SK-N-SH treated with all-trans-retinoic acid at 6 μM for 48 hours (cell line): ENCODE measurements at regions not wholly inside any gene's neighbourhood (a gene's known extent, or its start where the extent isn't known, plus 50 kb on each side); places are given as distances from the start of the nearest gene placed in this dataset.

Experiments
- ATAC-seq: fragments of 200-7000 bp; cut with Tn5 transposase; 3 replicates; pipeline ENCODE4 v1.9.1; 2020; ENCODE audit warnings: mild to moderate bottlenecking, moderate library complexity
- ARNTL ChIP-seq: fragments of 450-650 bp; formaldehyde crosslinking; IDR thresholded peaks from 2 replicates; pipeline ENCODE4 v1.5.0; 2020; ENCODE audit warnings: low read depth, mild to moderate bottlenecking, moderate library complexity, borderline replicate concordance
- BACH2 ChIP-seq: fragments of 250-450 bp; sonication (Bioruptor Pico); IDR thresholded peaks from 2 replicates; pipeline ENCODE4 v1.9.0; 2021; ENCODE audit warnings: mild to moderate bottlenecking, borderline replicate concordance
- GLIS3 ChIP-seq: fragments of 250-450 bp; sonication (Bioruptor Pico); IDR thresholded peaks from 2 replicates; pipeline ENCODE4 v1.5.0; 2020; ENCODE audit warnings: mild to moderate bottlenecking, moderate library complexity
- ISL1 ChIP-seq: fragments of 250-450 bp; sonication (Bioruptor Pico); IDR thresholded peaks from 2 replicates; pipeline ENCODE4 v2.1.2; 2022; ENCODE audit warnings: mild to moderate bottlenecking, moderate library complexity
- OSR1 ChIP-seq: fragments of 250-450 bp; sonication (Bioruptor Pico); IDR thresholded peaks from 2 replicates; pipeline ENCODE4 v1.8.0; 2022; ENCODE audit warnings: moderate library complexity, mild to moderate bottlenecking, inconsistent platforms
- SNAI2 ChIP-seq: fragments of 250-450 bp; sonication (Bioruptor Pico); IDR thresholded peaks from 2 replicates; pipeline ENCODE4 v1.5.0; 2020; ENCODE audit warnings: mild to moderate bottlenecking, moderate library complexity
- TCF4 ChIP-seq: fragments of 250-450 bp; sonication (Bioruptor Pico); IDR thresholded peaks from 2 replicates; pipeline ENCODE4 v1.8.0; 2021; ENCODE audit warnings: mild to moderate bottlenecking, moderate library complexity, borderline replicate concordance
- TOX ChIP-seq: fragments of 250-450 bp; sonication (Bioruptor Pico); IDR thresholded peaks from 2 replicates; pipeline ENCODE4 v1.8.0; 2021; ENCODE audit warnings: mild to moderate bottlenecking, moderate library complexity, borderline replicate concordance
- ZC3H10 ChIP-seq: fragments of 250-450 bp; sonication (Bioruptor Pico); IDR thresholded peaks from 2 replicates; pipeline ENCODE4 v1.5.1; 2021; ENCODE audit warnings: mild to moderate bottlenecking, moderate library complexity
- ZFP3 ChIP-seq: fragments of 250-450 bp; sonication (Bioruptor Pico); IDR thresholded peaks from 2 replicates; pipeline ENCODE4 v1.5.0; 2020; ENCODE audit warnings: mild to moderate bottlenecking, moderate library complexity
- ZFP30 ChIP-seq: fragments of 450-650 bp; formaldehyde crosslinking; IDR thresholded peaks from 2 replicates; pipeline ENCODE4 v1.5.0; 2022; ENCODE audit warnings: mild to moderate bottlenecking, moderate library complexity
- ZNF565 ChIP-seq: fragments of 450-650 bp; formaldehyde crosslinking; conservative IDR thresholded peaks from 2 replicates; pipeline ENCODE4 v1.5.0; 2020; ENCODE audit warnings: low read depth, mild to moderate bottlenecking, moderate library complexity
- ZNF8 ChIP-seq: fragments of 450-650 bp; formaldehyde crosslinking; IDR thresholded peaks from 2 replicates; pipeline ENCODE4 v1.5.0; 2020; ENCODE audit warnings: mild to moderate bottlenecking, moderate library complexity
- TF ChIP-seq, protein P1 (sequence below): fragments of 250-450 bp; sonication (Bioruptor Pico); IDR thresholded peaks from 2 replicates; pipeline ENCODE4 v1.5.1; 2021; ENCODE audit warnings: mild to moderate bottlenecking, moderate library complexity
- TF ChIP-seq, protein P2 (sequence below): fragments of 250-450 bp; sonication (Bioruptor Pico); IDR thresholded peaks from 2 replicates; pipeline ENCODE4 v1.5.0; 2020; ENCODE audit warnings: mild to moderate bottlenecking, moderate library complexity
- TF ChIP-seq, protein P3 (sequence below): fragments of 250-450 bp; sonication (Bioruptor Pico); IDR thresholded peaks from 2 replicates; pipeline ENCODE4 v1.8.0; 2021; ENCODE audit warnings: low read depth, mild to moderate bottlenecking, moderate library complexity, borderline replicate concordance
- TF ChIP-seq, protein P4 (sequence below): fragments of 250-450 bp; sonication (Bioruptor Pico); IDR thresholded peaks from 2 replicates; pipeline ENCODE4 v1.8.0; 2020; ENCODE audit warnings: mild to moderate bottlenecking, moderate library complexity, borderline replicate concordance
- TF ChIP-seq, protein P5 (sequence below): fragments of 250-450 bp; sonication (Bioruptor Pico); IDR thresholded peaks from 2 replicates; pipeline ENCODE4 v1.5.1; 2020; ENCODE audit warnings: low read depth, mild to moderate bottlenecking, moderate library complexity

DNA sequence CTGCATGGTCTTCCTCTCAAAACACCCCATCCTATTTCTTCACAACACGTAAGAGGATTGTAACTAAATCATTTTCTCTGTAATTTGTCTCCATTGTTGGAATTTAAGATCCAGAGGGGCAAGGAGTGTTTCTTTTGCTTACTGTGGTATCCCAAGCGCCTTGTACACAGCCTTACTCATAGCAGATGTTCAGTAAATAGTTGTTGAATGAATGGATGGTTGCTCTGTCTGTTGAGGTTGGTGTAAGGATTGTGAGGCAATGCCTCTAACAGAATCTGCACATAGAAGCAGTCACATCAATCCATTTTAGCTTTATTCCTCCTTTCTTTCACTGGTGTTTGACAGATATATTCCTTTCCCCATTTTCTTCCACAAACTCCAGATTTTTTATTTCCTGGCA is 90.1 kb downstream of the ZNF365 start:
- TF ChIP-seq ZFP30 (CRISPR knock-in tag) (no peak), ZC3H10 (CRISPR knock-in tag) (no peak), ARNTL (CRISPR knock-in tag) (no peak), ISL1 (CRISPR knock-in tag) (no peak), GLIS3 (CRISPR knock-in tag) (no peak)
- TF ChIP-seq, protein P1, sequence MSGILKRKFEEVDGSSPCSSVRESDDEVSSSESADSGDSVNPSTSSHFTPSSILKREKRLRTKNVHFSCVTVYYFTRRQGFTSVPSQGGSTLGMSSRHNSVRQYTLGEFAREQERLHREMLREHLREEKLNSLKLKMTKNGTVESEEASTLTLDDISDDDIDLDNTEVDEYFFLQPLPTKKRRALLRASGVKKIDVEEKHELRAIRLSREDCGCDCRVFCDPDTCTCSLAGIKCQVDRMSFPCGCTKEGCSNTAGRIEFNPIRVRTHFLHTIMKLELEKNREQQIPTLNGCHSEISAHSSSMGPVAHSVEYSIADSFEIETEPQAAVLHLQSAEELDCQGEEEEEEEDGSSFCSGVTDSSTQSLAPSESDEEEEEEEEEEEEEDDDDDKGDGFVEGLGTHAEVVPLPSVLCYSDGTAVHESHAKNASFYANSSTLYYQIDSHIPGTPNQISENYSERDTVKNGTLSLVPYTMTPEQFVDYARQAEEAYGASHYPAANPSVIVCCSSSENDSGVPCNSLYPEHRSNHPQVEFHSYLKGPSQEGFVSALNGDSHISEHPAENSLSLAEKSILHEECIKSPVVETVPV: no peak
- TF ChIP-seq, protein P2, sequence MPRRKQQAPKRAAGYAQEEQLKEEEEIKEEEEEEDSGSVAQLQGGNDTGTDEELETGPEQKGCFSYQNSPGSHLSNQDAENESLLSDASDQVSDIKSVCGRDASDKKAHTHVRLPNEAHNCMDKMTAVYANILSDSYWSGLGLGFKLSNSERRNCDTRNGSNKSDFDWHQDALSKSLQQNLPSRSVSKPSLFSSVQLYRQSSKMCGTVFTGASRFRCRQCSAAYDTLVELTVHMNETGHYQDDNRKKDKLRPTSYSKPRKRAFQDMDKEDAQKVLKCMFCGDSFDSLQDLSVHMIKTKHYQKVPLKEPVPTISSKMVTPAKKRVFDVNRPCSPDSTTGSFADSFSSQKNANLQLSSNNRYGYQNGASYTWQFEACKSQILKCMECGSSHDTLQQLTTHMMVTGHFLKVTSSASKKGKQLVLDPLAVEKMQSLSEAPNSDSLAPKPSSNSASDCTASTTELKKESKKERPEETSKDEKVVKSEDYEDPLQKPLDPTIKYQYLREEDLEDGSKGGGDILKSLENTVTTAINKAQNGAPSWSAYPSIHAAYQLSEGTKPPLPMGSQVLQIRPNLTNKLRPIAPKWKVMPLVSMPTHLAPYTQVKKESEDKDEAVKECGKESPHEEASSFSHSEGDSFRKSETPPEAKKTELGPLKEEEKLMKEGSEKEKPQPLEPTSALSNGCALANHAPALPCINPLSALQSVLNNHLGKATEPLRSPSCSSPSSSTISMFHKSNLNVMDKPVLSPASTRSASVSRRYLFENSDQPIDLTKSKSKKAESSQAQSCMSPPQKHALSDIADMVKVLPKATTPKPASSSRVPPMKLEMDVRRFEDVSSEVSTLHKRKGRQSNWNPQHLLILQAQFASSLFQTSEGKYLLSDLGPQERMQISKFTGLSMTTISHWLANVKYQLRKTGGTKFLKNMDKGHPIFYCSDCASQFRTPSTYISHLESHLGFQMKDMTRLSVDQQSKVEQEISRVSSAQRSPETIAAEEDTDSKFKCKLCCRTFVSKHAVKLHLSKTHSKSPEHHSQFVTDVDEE (CRISPR knock-in tag): no peak
- TF ChIP-seq, all 23 proteins: peak for 0
- ATAC-seq: no peak

DNA sequence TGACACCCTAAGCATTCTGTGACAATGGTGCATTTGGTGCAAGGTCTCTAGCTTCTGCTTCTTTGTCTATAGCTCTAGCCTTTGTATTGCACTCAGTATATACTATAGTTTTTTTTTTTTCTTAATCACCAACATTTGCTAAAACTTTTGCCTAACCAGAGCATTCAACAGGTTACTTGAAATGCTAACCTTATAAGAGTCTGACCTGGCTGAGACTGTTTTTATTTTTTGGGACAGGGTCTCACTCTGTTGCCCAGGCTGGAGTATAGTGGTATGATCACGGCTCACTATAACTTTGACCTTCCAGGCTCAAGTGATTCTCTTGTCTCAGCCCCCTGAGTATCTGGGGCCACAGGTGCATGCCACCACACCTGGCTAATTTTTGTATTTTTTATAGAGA is 92.4 kb downstream of the ZNF365 start:
- no peak for ATAC-seq
- TF ChIP-seq, protein P3, sequence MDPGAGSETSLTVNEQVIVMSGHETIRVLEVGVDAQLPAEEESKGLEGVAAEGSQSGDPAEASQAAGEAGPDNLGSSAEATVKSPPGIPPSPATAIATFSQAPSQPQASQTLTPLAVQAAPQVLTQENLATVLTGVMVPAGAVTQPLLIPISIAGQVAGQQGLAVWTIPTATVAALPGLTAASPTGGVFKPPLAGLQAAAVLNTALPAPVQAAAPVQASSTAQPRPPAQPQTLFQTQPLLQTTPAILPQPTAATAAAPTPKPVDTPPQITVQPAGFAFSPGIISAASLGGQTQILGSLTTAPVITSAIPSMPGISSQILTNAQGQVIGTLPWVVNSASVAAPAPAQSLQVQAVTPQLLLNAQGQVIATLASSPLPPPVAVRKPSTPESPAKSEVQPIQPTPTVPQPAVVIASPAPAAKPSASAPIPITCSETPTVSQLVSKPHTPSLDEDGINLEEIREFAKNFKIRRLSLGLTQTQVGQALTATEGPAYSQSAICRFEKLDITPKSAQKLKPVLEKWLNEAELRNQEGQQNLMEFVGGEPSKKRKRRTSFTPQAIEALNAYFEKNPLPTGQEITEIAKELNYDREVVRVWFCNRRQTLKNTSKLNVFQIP (CRISPR knock-in tag): no peak
- TF ChIP-seq OSR1 (CRISPR knock-in tag) (no peak), BACH2 (CRISPR knock-in tag) (no peak), ZFP3 (CRISPR knock-in tag) (no peak), ZFP30 (CRISPR knock-in tag) (no peak), TOX (CRISPR knock-in tag) (no peak), ZNF8 (no peak), SNAI2 (CRISPR knock-in tag) (no peak), TCF4 (CRISPR knock-in tag) (no peak), ARNTL (CRISPR knock-in tag) (no peak), ISL1 (CRISPR knock-in tag) (no peak), ZC3H10 (CRISPR knock-in tag) (no peak), ZNF565 (CRISPR knock-in tag) (no peak)
- TF ChIP-seq, protein P4, sequence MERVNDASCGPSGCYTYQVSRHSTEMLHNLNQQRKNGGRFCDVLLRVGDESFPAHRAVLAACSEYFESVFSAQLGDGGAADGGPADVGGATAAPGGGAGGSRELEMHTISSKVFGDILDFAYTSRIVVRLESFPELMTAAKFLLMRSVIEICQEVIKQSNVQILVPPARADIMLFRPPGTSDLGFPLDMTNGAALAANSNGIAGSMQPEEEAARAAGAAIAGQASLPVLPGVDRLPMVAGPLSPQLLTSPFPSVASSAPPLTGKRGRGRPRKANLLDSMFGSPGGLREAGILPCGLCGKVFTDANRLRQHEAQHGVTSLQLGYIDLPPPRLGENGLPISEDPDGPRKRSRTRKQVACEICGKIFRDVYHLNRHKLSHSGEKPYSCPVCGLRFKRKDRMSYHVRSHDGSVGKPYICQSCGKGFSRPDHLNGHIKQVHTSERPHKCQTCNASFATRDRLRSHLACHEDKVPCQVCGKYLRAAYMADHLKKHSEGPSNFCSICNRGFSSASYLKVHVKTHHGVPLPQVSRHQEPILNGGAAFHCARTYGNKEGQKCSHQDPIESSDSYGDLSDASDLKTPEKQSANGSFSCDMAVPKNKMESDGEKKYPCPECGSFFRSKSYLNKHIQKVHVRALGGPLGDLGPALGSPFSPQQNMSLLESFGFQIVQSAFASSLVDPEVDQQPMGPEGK (CRISPR knock-in tag): no peak
- TF ChIP-seq, protein P2 (CRISPR knock-in tag): no peak
- TF ChIP-seq, protein P5, sequence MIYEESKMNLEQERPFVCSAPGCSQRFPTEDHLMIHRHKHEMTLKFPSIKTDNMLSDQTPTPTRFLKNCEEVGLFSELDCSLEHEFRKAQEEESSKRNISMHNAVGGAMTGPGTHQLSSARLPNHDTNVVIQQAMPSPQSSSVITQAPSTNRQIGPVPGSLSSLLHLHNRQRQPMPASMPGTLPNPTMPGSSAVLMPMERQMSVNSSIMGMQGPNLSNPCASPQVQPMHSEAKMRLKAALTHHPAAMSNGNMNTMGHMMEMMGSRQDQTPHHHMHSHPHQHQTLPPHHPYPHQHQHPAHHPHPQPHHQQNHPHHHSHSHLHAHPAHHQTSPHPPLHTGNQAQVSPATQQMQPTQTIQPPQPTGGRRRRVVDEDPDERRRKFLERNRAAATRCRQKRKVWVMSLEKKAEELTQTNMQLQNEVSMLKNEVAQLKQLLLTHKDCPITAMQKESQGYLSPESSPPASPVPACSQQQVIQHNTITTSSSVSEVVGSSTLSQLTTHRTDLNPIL (CRISPR knock-in tag): no peak
- TF ChIP-seq, protein P1: no peak
